GM18511 (cell line): ENCODE measurements at regions not wholly inside any gene's neighbourhood (a gene's known extent, or its start where the extent isn't known, plus 50 kb on each side); places are given as distances from the start of the nearest gene placed in this dataset.

Experiments
- ATAC-seq: cut with Tn5 transposase; IDR thresholded peaks from one replicate; pipeline ENCODE4 v1.9.1; 2021; ENCODE audit warnings: mild to moderate bottlenecking, moderate library complexity; ENCODE audit not compliant: unreplicated experiment

DNA sequence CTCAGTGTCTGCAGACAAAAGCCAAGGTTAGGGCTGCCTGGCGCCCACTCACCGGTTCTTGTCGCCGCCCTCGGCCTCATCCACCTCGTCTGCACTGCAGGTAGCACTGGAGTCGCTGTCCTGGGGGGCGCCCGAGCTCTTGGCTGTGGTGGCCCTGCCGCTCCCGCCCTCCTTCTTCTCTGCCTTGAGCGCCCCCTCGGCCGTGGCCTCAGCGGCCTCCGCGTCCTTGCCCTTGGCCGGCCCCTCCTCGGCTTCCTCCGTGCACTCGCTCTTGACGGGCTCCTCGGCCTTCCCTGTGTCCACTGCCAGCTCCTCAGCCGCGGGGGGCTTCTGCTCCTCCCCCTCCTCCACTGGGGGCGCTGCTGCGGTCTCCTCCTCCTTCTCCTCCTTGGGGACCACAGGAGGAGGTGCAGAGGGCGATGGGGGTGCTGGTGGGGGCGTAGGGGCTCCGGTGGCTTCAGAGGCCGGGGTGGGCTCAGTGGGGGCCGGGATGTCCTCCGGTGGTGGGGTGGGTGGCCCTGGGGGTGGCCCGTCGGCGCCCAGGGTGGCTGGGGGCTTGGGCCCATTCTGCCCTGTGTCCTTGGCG lies 77.2 kb downstream of the RFLNA start:
- ATAC-seq = no peak

DNA sequence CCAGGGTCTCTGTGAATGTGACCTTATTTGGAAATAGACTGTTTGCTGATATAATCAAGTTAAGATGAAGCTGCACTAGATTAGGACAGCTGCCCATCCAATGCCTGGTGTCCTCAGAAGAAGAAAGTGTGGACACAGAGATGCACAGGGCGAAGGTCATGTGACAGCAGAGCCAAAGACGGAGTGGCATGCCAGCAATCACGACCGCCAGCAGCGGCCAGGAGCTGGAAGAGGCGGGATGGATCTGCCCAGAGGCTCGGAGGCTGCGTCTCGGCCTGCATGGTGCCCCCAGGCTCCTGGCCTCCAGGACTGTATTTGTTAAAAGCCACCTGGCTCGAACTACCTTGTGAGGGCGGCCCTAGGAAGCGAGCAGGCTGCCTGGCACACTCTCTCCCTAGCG lies 76.5 kb downstream of the RFLNA start:
- ATAC-seq = no peak

DNA sequence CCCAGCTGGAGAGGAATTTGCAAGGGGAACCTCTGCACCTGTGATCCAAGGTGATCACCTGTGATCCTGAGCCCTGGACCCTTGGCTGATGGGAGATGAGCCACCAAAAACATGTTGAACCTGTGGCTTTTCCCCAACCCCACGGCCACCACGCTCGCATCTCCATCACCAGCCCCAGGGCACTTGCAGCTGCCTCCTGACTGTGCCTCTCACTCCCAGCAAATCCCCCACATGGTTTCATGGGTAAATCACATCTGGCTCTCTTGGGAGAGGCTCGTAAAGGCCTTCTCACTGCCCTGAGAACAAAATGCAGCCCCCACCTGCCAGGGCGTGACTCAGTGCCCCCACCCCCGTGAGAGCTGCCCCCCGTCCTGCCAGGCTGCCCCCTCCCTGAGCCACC lies 76.0 kb downstream of the RFLNA start:
- ATAC-seq = no peak

DNA sequence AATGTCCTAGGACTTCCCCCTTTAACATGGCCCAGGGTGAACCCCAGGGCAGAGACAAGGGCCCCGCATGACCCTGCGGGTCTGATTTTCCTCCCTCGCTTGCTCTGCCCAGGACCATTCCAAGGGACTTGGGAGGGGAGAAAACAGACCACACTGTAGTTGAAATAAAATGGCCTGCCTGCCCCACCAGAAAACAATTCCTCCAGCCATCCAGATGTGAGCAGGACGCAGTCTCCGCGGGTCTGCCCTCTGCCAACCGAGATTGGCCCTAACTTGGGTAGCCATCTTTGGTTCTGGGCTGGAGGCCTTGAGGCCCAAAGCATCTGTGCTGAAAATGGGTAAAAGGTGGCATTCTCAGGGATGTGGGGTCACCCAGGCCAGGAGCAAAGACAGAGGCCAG lies 75.5 kb downstream of the RFLNA start:
- ATAC-seq = no peak

DNA sequence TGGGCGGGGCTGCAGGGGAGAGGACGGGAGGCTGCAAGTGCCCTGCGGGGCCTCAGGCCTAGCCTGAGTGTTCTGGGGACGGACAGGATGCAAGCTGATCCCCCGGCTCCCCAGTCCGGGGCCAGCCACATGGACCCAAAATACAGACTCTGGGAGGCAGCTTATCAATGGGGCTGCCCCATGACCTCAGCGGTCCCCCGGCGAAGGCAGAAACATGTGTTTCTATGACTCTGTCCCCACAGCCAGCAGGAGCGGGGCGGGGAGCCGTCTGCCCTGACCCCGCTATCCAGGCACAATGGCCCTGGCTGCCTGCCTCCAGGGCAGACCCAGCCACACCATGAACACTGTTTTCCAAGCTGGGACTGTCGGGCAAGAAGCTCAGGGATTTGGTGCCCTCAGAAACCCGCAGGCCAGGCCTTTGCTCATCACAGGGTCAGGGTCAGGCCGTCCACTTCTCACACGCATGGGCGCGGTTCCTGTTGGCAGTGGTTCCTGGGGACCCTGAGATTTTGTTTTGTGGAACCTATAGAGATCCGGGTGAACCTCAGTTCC lies 75.0 kb downstream of the RFLNA start:
- ATAC-seq = no peak

DNA sequence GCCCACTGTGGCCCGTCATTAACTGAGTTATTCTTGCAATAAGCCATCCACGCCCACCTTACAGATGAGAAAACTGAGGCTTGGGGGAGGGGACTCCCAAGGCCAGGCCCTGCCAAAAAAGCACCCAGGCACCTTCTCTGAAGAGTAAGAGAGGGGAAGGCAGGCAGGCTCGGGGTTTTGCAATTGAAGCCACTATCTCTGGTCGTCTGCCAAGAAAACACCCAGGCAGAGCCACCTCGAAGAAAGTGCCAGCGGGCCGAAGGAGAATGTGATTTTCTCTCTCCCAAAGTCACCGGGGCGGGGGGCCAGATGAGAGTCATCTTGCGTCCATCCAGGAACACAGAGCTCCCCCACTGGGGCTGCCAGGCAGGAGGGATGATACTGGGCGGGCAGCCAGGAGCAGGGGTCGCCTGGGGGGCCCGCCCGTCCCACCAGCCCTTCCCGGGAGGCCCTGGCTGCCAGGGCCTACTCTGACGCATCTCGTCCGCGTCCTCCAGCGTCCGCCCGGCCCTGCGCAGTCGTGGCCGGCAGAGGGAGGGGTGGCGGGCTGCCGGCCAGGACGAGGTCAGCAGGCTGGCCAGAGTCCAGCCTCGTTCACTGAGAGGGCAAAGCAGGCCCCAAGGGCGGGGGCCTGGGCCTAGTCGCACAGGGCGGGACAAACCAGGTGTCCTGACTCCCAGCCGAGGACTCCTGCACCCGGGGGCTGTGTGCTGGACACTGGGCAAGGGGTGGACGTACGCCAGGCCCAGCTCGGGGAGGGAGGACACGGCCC lies 74.3 kb downstream of the RFLNA start:
- ATAC-seq = no peak

DNA sequence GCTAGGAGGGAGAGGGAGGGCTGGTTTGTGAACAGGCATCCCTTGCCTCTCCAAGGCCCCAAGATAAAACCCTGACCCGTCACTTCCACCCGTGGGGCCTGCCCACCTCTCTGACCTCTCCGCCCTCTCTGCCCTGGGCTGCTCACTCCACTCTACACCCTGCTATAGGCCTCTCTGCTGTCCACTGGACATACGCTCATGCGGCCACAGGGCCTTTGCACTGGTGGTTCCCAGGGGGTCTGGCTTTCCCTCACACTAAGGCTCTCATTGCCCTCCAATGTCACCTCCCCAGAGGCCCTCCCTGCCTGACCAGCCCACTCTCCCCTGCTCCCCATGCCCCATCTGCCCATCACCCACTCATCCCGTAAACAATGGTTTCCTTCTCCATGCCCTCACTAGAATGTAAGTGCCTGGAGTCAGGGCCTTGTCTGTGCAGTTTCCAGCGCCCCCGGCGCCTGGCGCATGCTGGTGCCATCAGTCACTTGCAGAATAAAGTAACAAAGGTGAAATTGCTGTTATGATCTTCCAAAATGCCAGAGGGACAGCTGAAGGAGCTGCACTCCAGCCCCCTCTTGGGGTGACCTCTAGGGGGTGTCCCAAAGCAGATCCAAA lies 73.6 kb downstream of the RFLNA start:
- ATAC-seq = no peak

DNA sequence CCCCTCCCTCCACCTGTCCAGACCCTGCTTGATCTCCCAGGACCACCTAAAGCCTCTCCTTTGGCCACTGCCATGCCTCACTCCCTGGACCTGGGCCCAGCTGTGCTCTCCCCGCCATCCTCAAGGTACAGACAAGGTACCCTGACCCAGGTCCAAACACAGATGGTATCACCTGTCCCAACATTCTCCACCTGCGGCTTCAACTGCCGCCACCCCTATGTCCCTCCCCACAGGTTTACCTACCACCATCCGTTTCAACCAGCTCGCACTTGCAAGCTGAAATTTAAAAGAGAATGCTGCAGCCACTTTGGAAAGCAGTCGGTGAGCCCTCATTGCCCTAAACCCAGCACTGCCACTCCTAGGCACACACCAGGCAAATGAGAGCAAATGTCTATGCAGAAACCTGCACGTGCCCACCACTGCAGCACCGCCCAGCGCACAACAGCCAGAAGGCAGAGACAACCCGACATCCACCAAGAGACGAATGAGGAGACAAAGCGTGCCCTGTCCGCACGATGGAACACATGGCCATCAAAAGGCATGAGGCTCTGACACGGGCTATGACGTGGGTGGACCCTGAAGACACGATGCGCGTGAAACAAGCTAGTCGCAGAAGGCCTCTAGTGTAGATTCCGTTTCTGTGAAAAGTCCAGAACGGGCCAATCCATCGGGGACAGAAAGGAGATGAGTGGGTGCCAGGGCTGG lies 71.0 kb downstream of the RFLNA start:
- ATAC-seq = no peak
